ENCODE measurements at regions not wholly inside any gene's neighbourhood (a gene's known extent, or its start where the extent isn't known, plus 50 kb on each side); places are given as distances from the start of the nearest gene placed in this dataset.

DNA sequence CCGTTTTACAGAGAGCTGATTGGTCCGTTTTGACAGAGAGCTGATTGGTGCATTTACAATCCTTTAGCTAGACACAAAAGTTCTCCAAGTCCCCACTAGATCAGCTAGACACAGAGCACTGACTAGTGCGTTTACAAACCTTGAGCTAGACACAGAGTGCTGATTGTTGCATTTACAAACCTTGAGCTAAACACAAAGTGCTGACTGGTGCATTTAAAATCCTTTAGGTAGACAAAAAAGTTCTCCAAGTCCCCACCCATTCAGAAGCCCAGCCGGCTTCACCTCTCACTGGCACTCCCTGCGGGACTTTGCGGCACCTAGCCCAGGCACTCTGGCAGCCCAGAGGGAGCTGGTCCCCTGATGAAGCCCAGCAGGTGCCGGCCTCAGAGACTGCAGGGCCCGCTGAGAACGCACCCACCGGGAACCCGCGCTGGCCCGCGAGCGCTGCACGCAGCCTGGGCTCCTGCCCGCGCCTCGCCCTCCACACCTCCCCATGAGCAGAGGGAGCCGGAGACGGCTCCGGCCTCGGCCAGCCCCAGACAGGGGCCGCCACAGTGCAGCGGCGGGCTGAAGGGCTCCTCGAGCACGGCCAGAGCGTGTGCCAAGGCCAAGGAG, 508.1 kb upstream of the CHAC2 start:
- DNase-seq (ENCODE audit: low read depth): no peak

DNA sequence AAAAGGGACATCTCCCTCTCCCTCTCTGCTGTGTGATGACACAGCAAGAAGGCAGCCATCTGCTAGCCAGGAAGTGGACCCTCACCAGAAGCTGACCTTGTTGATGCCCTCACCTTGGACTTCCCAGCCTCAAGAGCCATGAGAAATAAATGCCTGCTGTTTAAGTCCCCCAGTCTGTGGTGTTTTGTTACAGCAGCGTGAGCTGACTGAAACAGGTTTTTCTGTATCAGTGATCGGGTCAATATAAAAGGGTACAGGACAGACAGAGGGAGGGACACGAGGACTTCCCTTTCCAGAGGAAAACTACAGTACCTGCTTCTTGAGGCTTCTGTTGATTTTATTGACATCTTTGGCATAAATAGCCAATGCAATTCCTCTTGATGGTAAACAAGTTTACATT, 510.3 kb upstream of the CHAC2 start:
- no peak for DNase-seq (ENCODE audit: low read depth)

DNA sequence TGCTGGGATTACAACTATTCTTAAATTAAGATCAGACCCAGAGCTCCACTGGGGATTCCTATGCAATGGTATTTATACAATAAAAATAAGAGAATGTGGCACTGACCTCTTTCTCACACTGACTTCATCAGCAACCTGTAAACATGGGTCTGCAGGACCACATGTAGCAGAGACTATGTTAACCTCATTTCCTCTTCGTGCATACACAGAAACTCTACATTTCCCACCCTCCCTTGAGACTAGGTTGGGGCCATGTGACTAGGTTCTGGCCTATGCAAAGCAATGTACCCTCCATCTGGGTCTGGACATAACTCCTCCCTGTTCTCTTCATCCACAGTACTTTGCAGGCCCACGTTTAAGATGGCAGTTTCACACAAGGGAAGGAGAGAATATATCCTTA, 514.4 kb upstream of the CHAC2 start:
- no peak for DNase-seq (ENCODE audit: low read depth)

DNA sequence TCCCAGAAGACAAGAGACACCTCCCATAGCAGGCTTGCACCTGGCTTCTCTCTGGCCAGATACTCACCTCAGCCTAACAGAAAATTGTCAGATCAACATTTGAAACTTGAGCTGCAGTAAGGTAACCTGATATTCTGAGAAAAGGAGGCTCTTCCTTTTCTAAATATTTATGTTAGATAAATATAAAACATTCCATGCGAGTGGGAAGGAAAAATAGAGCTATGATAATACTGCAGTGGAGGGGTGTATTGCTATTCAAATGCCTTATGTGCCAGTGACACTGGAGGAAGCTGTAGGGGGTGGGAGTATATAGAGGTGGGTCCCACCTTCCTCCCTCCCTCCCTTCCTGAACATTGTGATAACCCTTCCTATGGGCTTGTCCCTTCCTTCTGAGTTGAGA, 515.5 kb upstream of the CHAC2 start:
- no peak for DNase-seq (ENCODE audit: low read depth)

DNA sequence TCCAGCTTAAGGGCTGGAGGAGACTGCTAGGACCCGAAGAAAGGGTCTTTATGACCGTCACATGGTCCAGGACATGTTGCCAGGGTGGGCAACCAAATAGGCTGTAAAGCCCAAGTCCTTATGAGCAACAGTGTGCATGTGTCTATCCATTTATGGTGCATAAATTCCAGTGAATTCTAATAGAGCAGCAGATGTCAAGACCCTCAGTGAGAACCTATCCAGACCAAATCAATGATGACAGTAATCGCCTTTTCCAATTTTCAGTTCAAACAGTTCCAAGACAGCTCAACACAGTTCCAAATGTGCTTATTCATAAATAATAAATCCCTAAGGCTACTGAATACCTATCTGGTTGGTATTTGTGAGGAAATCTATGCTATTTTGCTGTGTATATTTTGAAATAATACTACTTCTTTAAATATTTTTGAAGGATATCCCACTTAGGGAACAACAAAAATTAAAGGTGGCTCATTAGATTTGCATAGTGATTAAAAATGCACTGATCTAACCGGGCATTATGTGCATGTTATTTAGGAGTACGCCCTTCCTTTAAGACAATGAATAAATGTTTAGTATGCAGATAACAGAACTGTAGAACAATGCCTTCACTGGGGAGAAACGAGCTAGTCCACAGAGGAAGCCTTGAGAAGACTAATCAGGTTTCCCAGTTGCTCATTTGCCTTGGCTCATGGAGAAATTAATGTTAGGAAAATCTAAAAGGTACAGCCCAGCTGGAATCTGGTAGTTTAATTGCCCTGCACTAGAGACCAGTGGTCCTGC, 519.5 kb upstream of the CHAC2 start:
- DNase-seq (ENCODE audit: low read depth): no peak

DNA sequence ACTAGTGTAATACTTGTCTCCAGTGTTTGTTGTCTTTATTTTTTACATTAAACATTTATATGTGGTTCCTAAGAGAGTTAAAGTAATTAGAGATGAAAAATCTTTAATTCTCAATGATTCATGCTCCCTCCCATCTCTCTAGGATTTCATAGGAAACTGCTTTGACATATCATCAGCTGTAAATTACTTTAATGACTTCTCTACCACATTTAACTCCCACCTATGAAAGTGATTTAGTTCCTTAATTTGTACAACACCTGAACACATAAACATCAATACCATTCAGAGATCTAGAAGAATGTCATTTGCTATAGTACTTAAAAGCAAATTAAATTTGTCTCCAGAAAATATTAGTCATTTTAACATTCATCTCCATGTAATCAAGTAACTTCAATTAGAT, 524.2 kb upstream of the CHAC2 start:
- no peak for DNase-seq (ENCODE audit: low read depth)

DNA sequence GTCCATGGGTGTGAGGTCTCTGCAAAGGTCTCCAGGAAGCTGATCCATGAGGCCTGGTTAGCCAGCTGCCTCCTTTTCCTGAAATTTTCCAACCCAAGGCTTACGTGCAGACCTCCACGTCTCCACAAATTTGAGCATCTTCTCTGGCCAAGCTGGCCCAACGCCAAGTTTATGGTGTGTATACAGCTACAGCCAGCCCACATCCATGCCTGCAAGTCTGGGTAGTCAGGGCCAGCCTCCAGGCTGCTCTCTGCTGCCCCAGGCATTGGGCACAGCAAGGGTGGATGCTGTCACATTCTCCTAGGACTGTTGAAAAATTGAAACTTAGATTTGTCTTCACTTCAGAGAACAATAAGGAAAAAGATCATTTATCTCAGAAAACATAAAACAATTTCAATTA, 525.5 kb upstream of the CHAC2 start:
- no peak for DNase-seq (ENCODE audit: low read depth)

DNA sequence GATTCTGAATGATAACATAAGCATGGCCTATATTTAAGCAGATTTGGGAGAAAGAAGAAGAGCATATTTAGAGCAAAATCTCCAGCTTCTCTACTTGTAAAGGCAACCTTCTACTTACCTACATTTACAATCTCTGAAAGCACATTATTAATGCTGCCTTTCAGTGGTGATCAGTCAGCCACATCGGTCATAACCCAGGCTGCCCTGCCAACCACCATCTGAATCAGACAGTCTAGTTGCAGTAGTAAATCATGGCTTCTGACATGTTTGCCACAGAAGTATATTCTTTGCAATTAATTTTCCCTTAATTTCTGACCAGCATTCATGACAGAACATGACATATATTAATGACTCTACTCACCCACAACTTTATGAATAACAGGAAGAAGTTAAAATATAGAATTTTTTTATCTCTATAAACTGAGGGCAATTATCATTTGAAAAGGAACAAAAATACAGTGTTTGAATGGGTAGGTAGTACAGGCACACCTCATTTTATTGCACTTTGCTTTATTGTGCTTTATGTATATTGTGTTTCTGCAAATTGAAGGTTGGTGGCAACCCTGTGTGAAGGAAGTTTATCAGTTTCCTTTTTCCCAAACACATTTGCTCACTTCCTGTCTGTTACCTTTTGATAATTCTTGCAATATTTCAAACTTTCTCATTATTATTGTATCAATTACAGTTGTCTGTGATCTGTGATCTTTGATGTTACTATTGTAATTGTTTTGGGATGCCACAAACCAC, 531.6 kb upstream of the CHAC2 start:
- DNase-seq (ENCODE audit: low read depth): no peak

DNA sequence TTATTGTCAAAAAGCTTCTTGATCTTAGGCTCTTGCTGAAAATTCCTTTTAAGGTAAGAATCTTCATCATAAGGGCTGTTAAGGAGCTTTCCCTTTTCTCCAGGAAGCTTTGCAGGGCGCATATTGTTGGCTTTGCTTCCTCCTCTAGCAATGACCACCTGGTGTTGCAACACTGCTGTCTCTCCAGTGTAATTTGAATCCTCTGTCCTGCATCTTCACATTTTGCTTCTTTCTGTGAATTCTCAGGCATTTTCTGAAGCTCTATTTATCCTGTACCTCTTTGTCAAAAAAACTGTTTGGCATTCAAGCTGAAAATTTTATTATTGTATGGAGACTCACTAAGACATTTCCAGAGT, 533.1 kb upstream of the CHAC2 start:
- no peak for DNase-seq (ENCODE audit: low read depth)

DNA sequence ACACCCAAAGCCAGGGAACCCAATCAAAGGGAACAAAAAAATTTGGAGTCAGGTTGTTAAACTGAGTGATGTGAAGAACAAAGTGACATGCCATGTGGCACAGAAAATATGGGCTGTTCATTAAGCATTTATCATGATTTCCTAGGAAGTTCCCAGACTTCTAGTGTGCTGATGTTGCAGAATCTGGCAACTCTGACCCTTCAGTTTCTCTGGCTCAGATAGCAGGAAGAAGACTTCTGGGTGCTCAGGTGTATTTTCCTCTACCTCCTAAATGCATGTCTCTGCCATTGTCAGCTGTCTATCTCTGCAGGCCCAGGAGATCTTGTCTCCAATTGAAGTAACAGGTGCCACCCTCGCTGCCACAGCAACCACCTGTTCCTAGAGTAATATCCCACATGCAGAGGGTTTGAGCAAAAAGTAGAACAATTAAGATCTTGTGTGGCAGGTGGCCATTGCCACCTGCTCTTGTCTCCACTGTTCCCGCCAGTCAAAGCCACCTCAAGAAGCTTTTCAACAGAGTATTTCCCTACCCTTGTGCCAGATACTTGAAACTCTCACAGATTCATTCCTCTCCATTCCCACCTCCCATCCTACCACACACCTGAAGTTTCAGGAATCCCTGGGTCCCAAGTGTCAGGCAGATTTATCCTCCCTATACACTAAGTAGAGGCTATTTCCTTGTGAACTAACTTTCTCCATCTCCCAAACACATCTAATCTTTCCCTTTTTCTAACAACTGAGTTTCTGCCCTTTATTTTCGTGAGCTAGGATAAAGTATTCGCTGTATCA, 533.7 kb upstream of the CHAC2 start:
- no peak for DNase-seq (ENCODE audit: low read depth)

DNA sequence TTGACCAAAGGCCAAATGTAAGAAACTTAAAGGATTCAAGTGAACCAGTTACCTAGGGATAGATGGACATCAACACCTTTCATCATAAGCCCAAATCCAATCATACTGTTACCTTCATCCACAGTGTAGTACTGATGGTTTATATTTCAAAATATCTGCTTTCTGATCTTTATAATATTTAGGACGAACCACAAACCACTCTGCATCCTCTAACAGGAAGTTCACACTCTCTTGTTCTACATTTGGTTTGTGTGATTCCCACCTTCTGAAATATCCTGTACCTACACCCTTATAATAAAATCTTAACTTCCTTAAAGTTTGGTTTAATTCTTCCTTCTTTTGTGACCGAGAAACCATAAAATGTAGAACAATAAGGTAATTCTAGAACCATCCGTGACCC, 535.7 kb upstream of the CHAC2 start:
- no peak for DNase-seq (ENCODE audit: low read depth)

DNA sequence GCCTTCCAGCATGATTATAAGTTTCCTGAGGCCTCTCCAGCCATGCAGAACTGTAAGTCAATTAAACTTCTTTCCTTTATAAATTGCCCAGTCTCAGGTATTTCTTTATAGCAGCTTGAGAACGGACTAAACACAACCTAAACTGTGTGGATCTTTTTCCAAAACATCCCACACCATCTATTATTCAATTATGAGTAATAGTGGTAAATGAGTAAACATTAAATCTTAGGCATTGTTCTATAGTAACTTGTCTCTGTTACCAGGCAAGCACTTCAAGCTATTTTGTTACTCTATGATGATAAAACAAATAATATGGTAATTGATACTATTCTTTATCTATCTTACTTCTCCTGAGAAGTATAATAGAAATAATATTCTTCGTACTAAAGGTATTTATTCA, 536.9 kb upstream of the CHAC2 start:
- DNase-seq (ENCODE audit: low read depth): no peak

DNA sequence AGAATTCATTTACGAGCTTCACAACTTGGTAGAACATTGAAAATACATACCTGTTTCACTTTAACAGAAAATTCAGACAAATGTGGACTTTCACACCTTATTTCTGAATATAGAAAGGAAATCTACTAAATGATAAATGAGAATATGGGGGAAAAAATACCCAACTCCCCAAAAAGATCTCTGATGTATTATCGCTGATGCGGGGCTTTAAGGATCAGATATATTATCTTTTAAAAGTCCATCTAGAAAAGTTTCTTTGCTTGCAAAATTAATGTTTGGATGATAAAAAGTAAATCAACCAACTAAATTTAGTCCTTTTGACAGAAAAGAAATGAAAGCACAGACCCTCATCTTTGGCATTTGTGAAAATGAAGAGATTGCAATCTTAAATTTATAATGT, 540.1 kb upstream of the CHAC2 start:
- no peak for DNase-seq (ENCODE audit: low read depth)

DNA sequence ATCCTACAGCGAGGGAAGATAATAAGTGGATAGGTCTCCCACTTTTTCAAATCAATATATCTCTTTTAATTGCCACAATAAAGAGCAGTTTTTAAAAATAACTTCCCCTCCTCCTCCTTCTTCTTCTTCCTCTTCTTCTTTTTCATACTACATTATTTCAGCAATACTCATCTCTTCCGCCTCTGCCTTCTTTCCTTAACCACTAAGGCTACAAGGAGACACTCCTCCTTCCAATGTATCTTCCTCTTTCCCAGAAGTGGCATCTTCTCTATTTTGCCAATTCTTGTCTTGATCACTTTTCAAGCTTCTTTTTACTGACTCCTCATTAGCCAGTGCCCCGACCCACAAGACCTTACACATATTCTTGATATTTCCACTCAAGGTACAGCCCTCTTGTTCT, 546.6 kb upstream of the CHAC2 start:
- DNase-seq (ENCODE audit: low read depth): no peak

DNA sequence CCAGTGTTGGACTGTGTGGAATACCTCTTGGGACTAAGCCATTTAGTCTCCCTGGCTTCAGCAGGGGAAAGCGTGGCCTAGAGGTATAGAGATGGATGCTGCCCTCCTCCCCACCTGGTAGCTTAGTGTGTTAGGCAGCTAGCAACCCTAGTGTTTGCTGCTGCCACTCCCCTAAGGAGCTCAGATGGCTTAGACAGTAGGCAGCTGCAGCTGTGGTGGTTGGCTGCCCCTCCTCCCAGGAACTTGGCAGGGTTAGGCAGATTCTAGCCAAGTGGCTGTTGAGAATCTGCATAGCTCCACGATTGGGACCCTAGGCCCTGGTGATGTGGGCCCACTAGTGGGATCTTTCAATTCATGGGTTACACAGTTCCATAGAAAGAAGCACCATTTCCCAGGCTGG, 550.4 kb upstream of the CHAC2 start:
- DNase-seq (ENCODE audit: low read depth): no peak

DNA sequence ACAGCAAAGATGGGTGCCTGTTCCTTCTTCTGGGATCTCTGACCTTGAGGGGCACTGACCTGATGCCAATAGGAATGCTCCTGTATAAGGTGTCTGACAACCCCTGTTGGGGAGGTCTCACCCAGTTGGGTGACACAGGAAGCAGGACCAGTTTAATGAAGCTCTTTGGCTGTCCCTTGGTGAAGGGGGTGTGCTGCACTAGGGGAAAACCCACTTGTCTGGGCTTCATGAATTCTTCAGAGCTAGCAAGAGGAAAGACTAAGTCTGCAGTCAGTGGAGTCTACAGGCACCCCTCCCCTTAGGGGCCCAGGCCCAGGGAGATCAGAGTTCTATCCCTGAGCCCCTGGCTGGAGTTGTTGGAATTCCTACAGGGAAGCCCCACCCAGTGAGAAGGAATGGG, 550.8 kb upstream of the CHAC2 start:
- no peak for DNase-seq (ENCODE audit: low read depth)

DNA sequence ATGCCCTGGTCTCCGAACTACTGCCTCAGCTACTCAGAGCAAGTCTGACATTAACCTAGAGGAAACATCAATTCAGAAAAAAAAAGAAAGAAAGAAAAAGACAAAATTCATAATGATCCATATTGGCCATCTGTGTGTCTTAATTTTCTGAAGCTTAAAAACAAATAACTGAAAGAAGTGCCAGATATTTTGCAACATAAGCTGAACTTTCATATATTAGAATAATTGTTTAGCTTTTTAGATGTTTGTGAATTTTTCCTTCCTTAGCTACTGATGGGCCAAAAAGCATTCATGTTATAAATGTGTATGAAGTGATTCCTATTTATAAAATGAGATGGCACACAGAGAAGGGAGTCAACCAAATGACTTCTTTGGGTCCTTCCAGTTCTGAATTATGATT, 555.0 kb upstream of the CHAC2 start:
- DNase-seq (ENCODE audit: low read depth): no peak

DNA sequence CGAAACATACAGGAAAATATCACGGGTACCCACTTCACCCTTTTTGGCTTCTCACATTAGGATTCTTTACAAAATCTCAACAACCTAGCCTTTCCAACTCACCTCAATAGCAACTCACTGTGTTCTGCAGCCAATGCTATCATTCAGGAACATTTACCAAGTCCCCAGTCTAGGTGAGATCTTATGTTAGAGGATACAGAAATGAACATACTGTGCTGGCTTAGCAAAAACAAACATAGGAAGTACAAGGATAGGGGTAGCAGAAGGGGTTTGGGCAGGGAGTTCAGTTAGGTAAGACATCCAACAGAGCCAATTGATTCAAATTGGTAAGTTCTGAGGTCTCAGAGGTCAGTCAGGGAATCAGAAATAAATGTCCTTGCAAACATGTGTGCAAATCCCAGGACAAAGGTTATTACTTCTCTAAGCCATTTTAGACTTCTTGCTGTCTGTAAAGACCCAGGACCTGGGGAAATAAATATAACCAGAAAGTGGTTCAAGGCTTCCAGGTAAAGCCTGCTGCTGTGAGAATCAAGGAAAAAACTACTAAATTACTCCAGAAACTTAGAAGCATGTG, 556.3 kb upstream of the CHAC2 start:
- DNase-seq (ENCODE audit: low read depth): no peak

DNA sequence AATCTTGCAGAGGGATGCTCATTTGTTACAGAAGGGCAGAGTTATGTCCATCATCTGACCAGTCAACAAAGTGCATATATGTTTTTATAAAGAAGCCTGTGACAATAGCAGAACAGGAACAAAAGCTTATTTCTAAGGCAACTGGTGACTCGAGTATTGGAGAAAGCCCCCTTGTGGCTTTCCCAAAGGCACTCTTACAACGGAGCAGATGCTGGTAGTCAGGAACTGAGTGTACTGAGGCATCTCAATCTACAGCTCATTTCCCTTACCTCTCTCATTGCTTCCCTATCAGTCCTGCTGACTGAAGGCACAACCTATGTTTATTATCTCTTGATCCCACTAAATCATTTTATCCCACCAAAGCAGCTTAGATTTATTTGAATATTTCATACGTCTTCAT, 557.1 kb upstream of the CHAC2 start:
- DNase-seq (ENCODE audit: low read depth): no peak

DNA sequence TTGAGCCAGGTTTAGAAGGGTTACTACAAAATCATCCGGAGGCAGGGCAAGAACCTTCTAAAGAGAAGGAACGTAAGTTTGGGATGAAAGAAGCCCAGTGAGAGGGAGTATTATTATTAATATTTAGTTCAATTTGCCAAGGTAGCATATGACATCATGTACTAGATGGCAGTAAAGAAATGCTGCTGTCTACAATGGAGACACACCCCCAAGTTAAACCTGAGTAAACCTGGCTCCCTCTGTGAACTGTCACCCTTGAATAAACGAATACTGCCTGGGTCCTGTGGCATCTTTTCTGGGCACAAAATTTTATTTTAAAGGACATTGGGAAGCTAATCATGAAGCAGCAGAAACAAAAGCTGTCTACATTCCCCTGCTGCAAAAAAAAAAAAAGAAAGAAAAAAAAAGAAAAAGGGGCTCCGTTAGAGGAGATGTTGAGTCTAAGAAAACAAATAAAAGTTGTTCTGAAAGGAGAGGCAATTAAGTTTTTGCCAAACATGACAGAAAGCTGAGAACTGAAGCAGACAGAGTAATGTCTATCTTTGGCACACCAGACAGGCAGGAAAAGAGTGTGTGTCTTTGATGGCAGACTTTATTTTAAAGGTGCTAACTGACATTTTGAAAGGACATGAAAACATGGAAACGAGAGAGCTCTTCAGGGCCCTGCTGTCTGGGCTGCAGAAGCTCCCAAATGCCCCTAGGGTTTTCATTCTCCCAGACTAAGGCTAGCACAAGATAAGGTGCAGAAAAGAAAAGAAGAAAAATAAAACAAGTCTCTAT, 557.7 kb upstream of the CHAC2 start:
- DNase-seq (ENCODE audit: low read depth): no peak

DNA sequence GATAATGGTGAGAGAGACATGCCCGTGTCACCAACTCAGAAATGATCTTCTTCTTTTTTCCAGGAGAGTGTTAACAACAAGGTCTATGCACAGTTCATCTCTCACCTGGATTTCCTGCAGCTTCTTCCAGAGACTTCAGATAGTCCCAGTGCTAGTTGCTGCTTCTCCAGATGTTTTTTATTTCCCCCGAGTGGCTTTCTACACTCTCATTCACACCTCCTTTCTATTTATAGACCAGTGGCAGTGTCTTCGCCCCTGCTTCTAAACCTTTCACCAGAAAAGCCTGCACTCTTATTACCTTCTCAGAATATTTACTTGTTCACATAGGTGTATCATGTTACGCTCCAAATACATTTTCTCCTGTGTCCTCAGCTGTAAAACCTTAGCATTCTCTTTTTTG, 558.8 kb upstream of the CHAC2 start:
- DNase-seq (ENCODE audit: low read depth): no peak

DNA sequence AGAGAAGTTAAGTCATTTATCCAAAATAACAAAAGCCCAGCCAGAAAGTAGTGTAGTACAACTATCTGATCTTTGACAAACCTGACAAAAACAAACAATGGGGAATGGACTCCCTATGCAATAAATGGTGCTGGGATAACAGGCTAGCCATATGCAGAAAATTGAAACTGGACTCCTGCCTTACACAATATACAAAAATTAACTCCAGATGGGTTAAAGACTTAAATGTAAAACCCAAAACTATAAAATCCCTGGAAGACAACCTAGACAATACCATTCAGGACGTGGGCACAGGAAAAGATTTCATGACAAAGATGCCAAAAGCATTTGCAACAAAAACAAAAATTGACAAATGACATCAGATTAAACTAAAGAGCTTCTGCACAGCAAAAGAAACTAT, 561.4 kb upstream of the CHAC2 start:
- DNase-seq (ENCODE audit: low read depth): peak; percentile 30
